ENCODE measurements at regions not wholly inside any gene's neighbourhood (a gene's known extent, or its start where the extent isn't known, plus 50 kb on each side); places are given as distances from the start of the nearest gene placed in this dataset.

GRCh38 chr4:138450546-138451275 is 208.6 kb upstream of the SLC7A11 start:
- TF ChIP-seq CTCF (IDR thresholded peaks at IDR 0.05) (no peak), POLR2A (IDR thresholded peaks at IDR 0.05) (no peak)
